AG09309 (cell line): ENCODE measurements at regions not wholly inside any gene's neighbourhood (a gene's known extent, or its start where the extent isn't known, plus 50 kb on each side); places are given as distances from the start of the nearest gene placed in this dataset.

Source experiments
- DNase-seq: peaks from one replicate; pipeline ENCODE4 v3.0.0-alpha.2; 2010; ENCODE audit warnings: low read depth
- H3K4me3 ChIP-seq: 2 replicates; pipeline ENCODE4 v1.5.1; 2011; ENCODE audit warnings: mild to moderate bottlenecking, low read depth, low read length, moderate library complexity; ENCODE audit not compliant: control insufficient read depth
- CTCF ChIP-seq: IDR thresholded peaks from 2 replicates; pipeline ENCODE4 v1.5.1; 2011; ENCODE audit warnings: mild to moderate bottlenecking, low read depth, low read length, inconsistent platforms; ENCODE audit not compliant: insufficient read depth, control insufficient read depth; ENCODE audit errors: missing control alignments

- no peak for TF ChIP-seq CTCF
- no peak overlapping the region for H3K4me3 ChIP-seq
- DNase-seq: no peak
These were observed 196.9 kb upstream of the ANK2 start for GRCh38 chr4:112852601-112853000.

GRCh38 chr4:112853662-112854256, 195.7 kb upstream of the ANK2 start:
- TF ChIP-seq CTCF: peak; percentile 50
- DNase-seq: no peak
- no peak overlapping the region for H3K4me3 ChIP-seq

- H3K4me3 ChIP-seq: no peak overlapping the region
- DNase-seq: no peak
- TF ChIP-seq CTCF: no peak
These were observed 195.0 kb upstream of the ANK2 start for GRCh38 chr4:112854420-112854819.

GRCh38 chr4:112855058-112855457, 194.4 kb upstream of the ANK2 start:
- no peak for TF ChIP-seq CTCF
- DNase-seq: no peak

GRCh38 chr4:112857461-112857860, 192.0 kb upstream of the ANK2 start:
- DNase-seq: peak; percentile 79
- no peak for TF ChIP-seq CTCF
- H3K4me3 ChIP-seq: no peak overlapping the region

More at GRCh38 chr4:112855058-112855457, 194.4 kb upstream of the ANK2 start:
- H3K4me3 ChIP-seq: no peak overlapping the region

GRCh38 chr4:112858751-112859150, 190.7 kb upstream of the ANK2 start:
- TF ChIP-seq CTCF: no peak
- no peak overlapping the region for H3K4me3 ChIP-seq
- DNase-seq: no peak
